RKO (cell line): ENCODE measurements at regions not wholly inside any gene's neighbourhood (a gene's known extent, or its start where the extent isn't known, plus 50 kb on each side); places are given as distances from the start of the nearest gene placed in this dataset.

ENCODE experiments used
- DNase-seq: peaks from one replicate; pipeline ENCODE4 v3.0.0-alpha.2; 2016; ENCODE audit warnings: low spot score

GRCh38 chr2:174668075-174668474 lies 70.5 kb upstream of the WIPF1 start:
- no peak for DNase-seq

DNA sequence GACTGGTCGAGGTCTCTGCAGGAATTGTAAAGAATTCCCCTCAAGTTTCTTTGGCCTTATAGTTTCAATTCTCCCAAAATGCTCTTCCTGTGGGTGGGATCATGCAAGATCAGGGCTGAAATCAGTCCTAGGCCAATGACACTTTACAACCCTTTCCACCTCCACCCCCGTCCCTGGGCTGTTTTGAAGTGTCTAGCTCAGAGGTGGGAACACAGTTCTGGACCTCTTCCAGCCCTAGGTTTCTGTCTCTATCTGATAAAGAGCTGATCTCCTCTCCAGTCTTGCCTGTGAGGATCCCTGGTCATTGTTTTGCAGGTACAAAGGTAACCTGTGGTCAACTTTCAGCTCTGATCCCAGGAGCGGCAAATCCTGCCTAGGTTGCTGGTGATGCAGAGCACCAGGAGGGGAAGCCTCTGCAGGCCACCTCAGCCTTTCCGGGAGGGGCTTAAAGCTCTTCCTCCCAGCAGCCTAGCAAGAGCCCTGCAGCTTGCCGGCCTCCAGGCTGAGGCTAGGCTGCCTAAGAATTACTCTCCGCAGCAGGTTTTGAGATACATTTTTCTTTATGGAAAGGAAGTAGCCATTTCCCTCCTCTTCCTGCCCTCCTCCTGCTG lies 69.8 kb upstream of the WIPF1 start:
- DNase-seq = no peak

- DNase-seq = no peak
Measured at GRCh38 chr2:174666845-174667244, 69.2 kb upstream of the WIPF1 start.

DNA sequence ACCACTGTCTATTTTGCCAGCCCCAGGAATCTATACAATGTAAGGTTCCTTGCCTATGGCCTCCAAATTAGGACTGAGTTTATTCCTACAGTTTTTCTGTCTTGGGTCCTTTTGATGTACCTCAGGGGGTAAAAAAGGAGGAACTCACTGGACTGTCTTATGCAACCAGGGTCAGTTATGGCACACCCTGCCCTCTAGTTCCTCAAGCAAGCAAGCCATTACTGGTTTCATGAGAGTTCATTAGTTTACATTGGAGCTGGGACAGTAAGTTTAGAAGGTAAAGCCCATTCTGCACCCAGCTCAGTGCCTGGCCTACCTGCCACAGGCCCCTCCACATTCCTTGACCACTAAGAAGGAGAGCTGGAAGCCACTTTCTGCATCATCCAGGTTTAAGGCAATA lies 68.7 kb upstream of the WIPF1 start:
- no peak for DNase-seq

GRCh38 chr2:174664084-174664759 lies 66.6 kb upstream of the WIPF1 start:
- no peak for DNase-seq

- DNase-seq = no peak
Measured at GRCh38 chr2:174663550-174663949, 65.9 kb upstream of the WIPF1 start.

DNA sequence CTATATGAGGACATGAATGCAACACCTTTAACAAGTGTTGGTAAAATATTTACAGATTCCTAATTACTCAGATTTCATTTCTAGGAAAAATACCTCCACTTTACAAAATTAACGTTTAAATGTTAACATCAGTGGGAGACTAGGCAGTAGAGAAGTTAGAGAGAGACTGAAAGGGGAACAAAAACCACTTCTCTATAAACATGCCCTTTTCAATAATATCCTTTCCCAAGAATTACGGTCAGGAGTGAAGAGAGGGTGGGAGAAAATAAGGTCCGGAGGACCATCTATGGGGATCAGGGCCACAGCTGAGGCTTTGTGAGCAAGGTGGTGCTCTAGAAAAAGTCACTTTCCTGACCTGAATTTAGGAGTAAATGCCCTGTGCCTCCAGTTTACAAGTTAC lies 65.3 kb upstream of the WIPF1 start:
- no peak for DNase-seq

- DNase-seq = peak; percentile 26
Measured at GRCh38 chr2:174662459-174662858, 64.9 kb upstream of the WIPF1 start.

DNA sequence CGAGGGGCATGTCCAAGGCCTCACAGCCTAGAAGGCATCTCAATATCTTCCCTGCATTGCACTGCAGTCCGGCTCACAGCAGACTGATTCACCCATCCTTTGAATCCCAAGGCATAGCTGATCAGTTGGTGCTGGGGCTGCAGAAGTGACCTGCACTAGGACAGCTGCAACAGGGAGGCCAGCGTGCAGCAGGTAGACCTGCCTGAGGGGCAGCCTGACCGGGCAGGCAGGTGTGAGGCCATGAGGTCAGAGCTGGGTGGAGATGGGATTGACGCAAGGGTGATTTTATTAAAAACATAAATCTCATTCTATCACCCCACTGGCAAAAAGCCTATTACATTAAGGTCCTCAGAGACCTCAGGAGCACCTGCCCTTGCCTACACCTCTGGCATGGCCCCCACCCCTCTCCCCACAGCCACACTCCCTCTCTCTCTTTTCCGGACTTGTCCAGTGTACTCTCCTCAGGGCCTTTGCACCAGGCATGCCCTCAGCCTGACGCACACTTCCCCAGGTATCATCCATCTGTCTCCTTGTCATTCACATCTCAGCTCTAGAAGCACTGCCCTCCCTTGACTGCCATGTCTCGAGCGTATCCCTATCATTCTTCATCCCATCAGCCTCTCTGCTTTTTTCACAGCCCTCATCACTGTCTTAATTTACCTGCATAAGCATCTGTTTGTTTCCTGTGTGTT lies 63.5 kb upstream of the WIPF1 start:
- DNase-seq = no peak

DNA sequence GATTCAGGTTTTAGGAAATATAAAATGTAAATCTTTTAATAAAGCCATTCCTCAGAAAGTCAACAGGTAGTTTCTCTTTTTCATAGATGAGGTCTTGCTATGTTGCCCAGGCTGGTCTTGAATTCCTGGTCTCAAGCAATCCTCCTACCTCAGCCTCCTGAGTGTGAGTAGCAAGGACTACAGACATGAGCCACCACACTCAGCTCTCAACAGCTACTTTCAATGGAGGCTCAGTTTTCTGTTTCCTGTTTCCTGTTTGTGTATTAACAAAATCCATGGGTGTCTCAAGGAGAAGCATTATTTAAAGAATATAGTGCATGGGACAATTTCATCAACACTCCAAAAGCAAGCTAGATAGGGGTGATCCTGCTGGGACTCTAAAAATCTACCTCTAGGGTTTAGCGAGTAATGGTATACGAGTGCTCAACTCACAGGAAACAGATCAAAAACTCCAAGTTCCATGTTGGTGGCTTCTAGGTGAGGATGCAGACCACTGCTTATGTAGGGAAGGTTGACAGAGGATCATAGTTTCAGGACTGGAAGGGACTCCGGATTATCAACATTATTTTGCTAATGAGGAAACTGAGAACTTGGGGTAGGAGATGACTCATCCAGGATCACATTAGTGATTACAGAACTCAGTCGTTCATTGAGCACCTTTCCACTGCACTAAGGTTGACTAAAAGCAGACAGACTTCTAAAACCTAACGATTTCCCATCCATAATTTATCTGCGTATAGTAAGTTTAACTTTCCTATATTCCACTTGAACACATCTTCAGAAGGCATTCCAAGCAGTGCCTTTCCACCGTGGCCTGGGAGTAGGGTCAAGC lies 61.7 kb upstream of the WIPF1 start:
- no peak for DNase-seq

DNA sequence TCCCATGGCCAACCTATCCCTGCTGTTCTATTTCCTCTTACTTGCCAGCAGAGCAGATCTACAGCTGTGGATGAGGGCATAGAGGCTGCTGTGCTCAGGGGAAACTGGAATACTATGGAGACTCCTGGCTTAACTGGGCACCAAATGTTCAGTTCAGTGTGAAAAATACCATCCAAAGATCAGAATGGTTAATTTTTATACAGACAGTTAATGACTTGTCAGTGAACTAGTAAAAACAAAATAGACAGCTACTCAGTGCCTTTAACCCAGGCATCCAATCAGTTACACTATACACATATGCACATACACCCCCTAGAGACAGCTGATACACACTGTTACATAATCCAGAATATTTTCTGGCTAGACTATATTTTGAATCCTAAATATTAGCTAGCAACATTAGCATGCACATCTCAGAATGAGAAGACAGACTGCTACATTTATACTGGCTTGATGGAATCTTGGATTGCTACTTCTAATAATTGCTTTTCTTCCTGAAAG lies 59.1 kb upstream of the WIPF1 start:
- DNase-seq = no peak

DNA sequence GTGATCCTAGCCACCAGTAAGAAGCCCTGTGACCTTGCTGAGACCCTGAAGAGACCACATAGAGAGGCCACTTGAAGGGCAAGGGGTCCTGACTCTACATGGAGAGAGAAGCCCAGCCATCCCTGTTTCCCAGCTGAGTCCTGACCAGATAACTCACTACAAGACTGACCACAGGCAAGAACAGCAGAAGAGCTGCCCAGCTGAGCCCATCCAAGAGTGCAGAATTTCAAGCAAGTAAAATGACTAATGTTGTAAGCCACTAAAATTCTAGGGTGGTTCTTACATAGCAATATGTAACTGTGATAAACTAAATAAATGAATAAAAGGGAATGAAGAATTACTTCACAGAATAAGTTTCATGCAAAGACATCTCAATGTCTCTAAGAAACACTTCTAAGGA lies 58.4 kb upstream of the WIPF1 start:
- no peak for DNase-seq

- DNase-seq = no peak
Measured at GRCh38 chr2:174654419-174654941, 56.9 kb upstream of the WIPF1 start.

- DNase-seq = no peak
Measured at GRCh38 chr2:174648896-174649295, 51.3 kb upstream of the WIPF1 start.
